ENCODE measurements at regions not wholly inside any gene's neighbourhood (a gene's known extent, or its start where the extent isn't known, plus 50 kb on each side); places are given as distances from the start of the nearest gene placed in this dataset.

DNA sequence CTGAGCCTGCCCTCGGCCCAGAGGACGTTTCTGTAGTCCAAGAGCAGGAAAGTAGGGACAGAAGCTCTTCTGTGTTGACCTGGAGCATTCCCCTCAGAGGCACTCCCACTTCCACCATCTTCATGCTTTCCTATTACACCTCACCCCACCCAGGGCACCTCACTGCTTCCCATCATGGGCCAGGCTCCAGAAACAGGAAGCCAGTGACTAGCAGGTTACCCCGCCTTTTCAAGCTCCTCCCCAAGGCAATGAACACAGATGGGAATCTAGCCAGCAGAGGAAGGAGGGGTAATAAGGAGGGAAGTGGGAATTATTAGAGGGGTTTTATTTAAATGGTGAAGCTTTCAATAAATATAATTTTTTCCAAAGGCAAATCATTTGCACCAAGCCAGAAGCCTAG, 308.8 kb upstream of the MGAT5 start:
- H3K4me3 Mint-ChIP-seq, result no peak overlapping the region
- no peaks in the 10 kb centered on the region for H3K27me3 Mint-ChIP-seq
- peak overlapping the region; percentile 71 for H3K27ac Mint-ChIP-seq
- ATAC-seq, result no peak
- H3K4me1 Mint-ChIP-seq, result peaks cover 14% of the 10 kb centered on the region
- H3K36me3 Mint-ChIP-seq, result no peaks in the 10 kb centered on the region
- H3K9me3 Mint-ChIP-seq, result no peaks in the 10 kb centered on the region

- Mint-ChIP-seq H3K4me1 (peaks cover 34% of the 10 kb centered on the region), H3K36me3 (no peaks in the 10 kb centered on the region), H3K27me3 (no peaks in the 10 kb centered on the region), H3K4me3 (no peak overlapping the region), H3K27ac (no peak overlapping the region), H3K9me3 (no peaks in the 10 kb centered on the region)
- ATAC-seq, result no peak
Measured at GRCh38 chr2:133947057-133947456, 306.8 kb upstream of the MGAT5 start.

DNA sequence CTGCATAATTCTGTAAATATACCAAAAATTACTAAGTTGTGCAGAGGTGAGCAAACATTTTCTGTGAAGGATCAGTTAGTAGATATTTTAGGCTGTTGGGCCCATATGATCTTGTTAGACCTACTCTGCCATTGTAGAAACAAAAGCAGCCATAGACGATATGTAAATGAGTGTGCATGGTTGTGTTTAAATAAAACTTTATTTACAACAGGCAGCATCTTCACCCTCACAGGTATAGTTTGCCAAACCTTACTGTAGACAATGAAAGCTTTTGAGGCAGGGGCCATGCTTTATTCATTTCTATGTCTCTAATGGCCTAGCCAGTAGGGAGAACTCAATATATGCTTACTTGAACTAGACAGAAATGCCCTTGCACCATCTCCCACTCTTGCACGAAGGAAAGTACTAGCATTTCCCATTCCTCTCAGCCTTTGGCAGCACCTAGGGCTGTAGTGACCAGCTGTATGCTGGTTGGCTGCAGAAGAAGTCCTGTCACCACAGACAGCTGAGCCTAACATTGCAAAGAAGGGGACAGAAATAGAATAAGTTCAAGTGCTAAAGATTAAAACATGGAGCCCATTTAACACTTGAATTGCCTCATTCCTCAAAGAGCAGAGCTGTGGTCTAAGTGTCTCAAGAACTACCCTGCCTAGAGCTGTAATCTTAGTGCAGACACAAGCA, 305.1 kb upstream of the MGAT5 start:
- Mint-ChIP-seq H3K9me3 (no peaks in the 10 kb centered on the region), H3K27me3 (no peaks in the 10 kb centered on the region), H3K4me1 (peaks cover 51% of the 10 kb centered on the region), H3K4me3 (no peak overlapping the region), H3K27ac (no peak overlapping the region), H3K36me3 (no peaks in the 10 kb centered on the region)
- no peak for ATAC-seq

- H3K36me3 Mint-ChIP-seq, result no peaks in the 10 kb centered on the region
Measured at GRCh38 chr2:133949595-133949994, 304.3 kb upstream of the MGAT5 start.

DNA sequence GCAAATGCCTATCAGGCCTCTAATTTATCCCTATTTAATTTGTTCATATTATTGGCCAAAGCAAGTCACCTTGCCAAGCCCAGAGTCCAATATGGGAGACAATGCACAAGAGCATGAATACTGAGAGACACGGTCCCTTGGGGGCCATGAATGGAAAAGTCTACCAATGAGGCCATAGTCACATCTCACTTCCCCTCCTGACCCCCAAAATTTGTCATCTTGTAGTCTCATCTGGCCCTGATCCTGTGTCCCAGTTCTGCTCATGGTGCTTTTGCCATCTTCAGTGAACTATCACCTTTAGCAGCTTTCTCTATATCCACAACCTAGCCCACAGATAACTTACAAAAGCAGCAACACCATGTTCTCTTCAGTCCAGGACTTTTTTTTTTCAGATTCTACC, 302.7 kb upstream of the MGAT5 start:
- Mint-ChIP-seq H3K4me3 (no peak overlapping the region), H3K4me1 (peaks cover 66% of the 10 kb centered on the region), H3K27ac (peak overlapping the region; percentile 74), H3K27me3 (no peaks in the 10 kb centered on the region), H3K36me3 (no peaks in the 10 kb centered on the region), H3K9me3 (no peaks in the 10 kb centered on the region)
- ATAC-seq, result peak; percentile 76

More at GRCh38 chr2:133949595-133949994, 304.3 kb upstream of the MGAT5 start:
- H3K27ac Mint-ChIP-seq, result peak overlapping the region; percentile 74
- H3K4me1 Mint-ChIP-seq, result peaks cover 59% of the 10 kb centered on the region
- no peaks in the 10 kb centered on the region for H3K9me3 Mint-ChIP-seq
- H3K4me3 Mint-ChIP-seq, result no peak overlapping the region
- H3K27me3 Mint-ChIP-seq, result no peaks in the 10 kb centered on the region
- ATAC-seq, result no peak

DNA sequence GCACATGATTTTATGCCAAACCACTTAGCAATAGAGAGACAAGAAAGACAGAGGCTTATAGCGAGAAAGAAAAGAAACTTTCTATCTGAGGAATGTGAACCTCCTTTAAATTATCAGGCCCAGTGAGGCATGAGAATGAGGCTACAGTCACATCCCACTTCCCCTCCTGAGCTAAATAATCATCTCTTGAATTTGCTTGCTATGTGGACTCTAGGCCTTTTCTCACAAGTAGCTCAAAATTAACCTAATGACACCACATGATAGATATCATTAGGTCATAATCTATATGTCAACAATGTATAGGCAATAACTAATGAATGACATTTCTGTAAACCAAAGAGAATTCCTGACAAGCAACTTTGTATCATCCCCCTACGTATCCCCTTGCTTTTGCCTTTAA, 301.5 kb upstream of the MGAT5 start:
- peak; percentile 57 for ATAC-seq

DNA sequence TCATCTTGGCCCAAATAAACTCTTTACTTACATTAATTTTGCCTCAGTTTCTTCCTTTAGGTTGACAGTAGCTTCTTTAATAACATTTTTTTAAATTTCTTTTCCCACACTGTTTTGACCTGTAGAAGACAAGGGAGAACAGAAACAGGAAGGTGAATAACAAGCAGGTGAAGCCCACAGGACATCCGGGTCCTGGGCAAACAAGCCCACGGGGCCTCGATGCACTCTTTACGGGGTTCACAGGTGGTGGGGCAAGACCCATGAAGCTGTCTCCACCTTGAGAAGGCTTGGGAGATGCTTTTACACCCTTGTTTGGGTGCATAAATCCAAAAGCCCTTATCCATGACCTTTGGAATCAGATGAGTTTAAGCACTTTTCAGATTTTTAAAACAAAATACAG, 301.0 kb upstream of the MGAT5 start:
- Mint-ChIP-seq H3K4me1 (peaks cover 76% of the 10 kb centered on the region), H3K4me3 (no peak overlapping the region), H3K9me3 (no peaks in the 10 kb centered on the region), H3K27ac (peak overlapping the region; percentile 74), H3K27me3 (no peaks in the 10 kb centered on the region), H3K36me3 (no peaks in the 10 kb centered on the region)
- ATAC-seq, result peak; percentile 49

More for the DNA sequence above, 301.5 kb upstream of the MGAT5 start:
- peak overlapping the region; percentile 74 for H3K27ac Mint-ChIP-seq
- H3K4me1 Mint-ChIP-seq, result peaks cover 76% of the 10 kb centered on the region
- no peaks in the 10 kb centered on the region for H3K9me3 Mint-ChIP-seq
- H3K36me3 Mint-ChIP-seq, result no peaks in the 10 kb centered on the region
- no peak overlapping the region for H3K4me3 Mint-ChIP-seq
- no peaks in the 10 kb centered on the region for H3K27me3 Mint-ChIP-seq

DNA sequence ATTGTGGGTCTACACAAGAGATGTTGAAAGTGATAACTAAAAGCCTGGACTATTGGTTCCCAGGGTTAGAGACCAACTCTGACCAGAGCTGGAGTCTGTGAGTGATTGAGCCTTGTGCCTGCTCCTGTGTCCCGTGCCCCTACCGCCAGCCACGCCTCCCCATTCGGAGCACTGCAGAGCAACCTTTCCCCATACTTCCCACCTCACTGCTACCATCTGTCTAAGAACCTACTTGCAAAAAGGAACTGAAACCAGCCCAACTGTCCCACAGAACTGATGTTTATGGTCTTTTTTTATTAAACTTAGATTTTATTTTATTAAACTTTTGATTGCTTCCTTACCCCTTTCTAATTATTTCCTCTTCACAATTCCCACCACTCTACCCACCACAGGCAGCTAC, 300.3 kb upstream of the MGAT5 start:
- Mint-ChIP-seq H3K27ac (peak overlapping the region; percentile 74), H3K4me3 (no peak overlapping the region), H3K27me3 (no peaks in the 10 kb centered on the region), H3K9me3 (no peaks in the 10 kb centered on the region), H3K36me3 (no peaks in the 10 kb centered on the region), H3K4me1 (peaks cover 76% of the 10 kb centered on the region)
- peak; percentile 85 for ATAC-seq

DNA sequence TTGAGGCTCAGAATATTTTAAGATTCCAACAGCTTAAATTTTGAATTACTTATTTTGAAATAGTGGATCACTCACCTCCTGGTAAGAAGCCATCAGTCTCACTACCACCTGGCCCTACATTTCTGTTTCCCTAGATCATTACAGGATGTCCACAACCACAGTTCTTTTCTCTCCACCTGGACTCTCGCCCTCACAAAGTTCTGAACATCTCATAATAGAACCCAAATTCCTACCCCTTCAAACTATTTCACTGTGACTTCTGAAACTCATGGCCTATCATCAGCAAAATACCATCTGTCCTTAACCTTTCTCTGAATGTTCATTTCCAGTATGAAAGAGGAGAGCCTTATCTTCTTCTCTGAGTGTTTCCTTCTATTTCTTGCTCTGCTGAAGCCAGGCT, 299.2 kb upstream of the MGAT5 start:
- no peaks in the 10 kb centered on the region for H3K36me3 Mint-ChIP-seq
- peaks cover 74% of the 10 kb centered on the region for H3K4me1 Mint-ChIP-seq

GRCh38 chr2:133955169-133955568, 298.7 kb upstream of the MGAT5 start:
- Mint-ChIP-seq H3K27ac (peak overlapping the region; percentile 48), H3K9me3 (no peaks in the 10 kb centered on the region), H3K4me3 (no peak overlapping the region), H3K36me3 (no peaks in the 10 kb centered on the region), H3K27me3 (no peaks in the 10 kb centered on the region), H3K4me1 (peaks cover 69% of the 10 kb centered on the region)
- peak; percentile 27 for ATAC-seq

More for the DNA sequence above, 299.2 kb upstream of the MGAT5 start:
- no peaks in the 10 kb centered on the region for H3K27me3 Mint-ChIP-seq
- H3K27ac Mint-ChIP-seq, result peak overlapping the region; percentile 48
- H3K9me3 Mint-ChIP-seq, result no peaks in the 10 kb centered on the region
- no peak overlapping the region for H3K4me3 Mint-ChIP-seq
- ATAC-seq, result no peak

- H3K9me3 Mint-ChIP-seq, result no peaks in the 10 kb centered on the region
- H3K27ac Mint-ChIP-seq, result peak overlapping the region; percentile 3
- no peak overlapping the region for H3K4me3 Mint-ChIP-seq
- no peaks in the 10 kb centered on the region for H3K27me3 Mint-ChIP-seq
- no peaks in the 10 kb centered on the region for H3K36me3 Mint-ChIP-seq
- ATAC-seq, result no peak
- peaks cover 56% of the 10 kb centered on the region for H3K4me1 Mint-ChIP-seq
Measured at GRCh38 chr2:133956434-133956935, 297.4 kb upstream of the MGAT5 start.

DNA sequence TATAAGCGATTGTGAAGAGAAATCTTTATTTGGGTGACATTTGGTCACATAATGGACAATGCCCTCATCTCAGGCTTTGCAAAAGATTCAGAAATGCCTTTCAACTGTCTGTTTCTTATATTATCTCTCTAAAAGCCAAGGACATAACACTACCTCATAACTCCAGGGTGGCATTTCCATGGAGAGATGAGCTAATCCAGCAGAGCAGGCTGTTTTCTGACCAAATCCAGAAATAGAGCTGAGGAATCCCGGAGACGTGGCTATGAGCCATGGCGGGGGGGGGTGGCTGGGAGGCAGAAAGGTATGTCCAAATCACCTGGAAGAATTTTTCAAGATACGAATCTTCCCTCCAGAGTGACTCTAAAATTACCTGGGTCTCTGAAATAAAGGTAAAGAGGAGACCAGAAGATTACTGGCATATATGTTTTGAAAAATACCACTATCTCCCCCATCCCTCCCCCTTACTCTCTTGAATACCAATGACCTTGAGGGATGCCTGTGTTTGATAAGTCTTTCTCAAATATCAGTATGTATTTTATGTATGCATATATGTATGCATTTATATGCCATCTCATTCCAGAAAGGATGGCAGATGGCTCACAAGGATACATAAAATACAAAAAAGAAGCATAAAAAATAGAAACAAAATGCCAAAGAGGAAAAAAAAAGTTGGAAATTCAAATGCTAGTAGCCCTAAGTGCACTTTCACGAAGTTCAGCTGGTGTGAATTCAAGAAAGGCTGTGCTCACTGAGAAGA, 296.0 kb upstream of the MGAT5 start:
- no peak overlapping the region for H3K27ac Mint-ChIP-seq
- H3K4me3 Mint-ChIP-seq, result no peak overlapping the region
- no peak for ATAC-seq
- H3K27me3 Mint-ChIP-seq, result no peaks in the 10 kb centered on the region
- no peaks in the 10 kb centered on the region for H3K9me3 Mint-ChIP-seq
- no peaks in the 10 kb centered on the region for H3K36me3 Mint-ChIP-seq
- peaks cover 42% of the 10 kb centered on the region for H3K4me1 Mint-ChIP-seq

- Mint-ChIP-seq H3K27me3 (no peaks in the 10 kb centered on the region), H3K9me3 (no peaks in the 10 kb centered on the region), H3K36me3 (no peaks in the 10 kb centered on the region), H3K4me3 (no peak overlapping the region), H3K4me1 (peaks cover 30% of the 10 kb centered on the region), H3K27ac (no peak overlapping the region)
- no peak for ATAC-seq
Measured at GRCh38 chr2:133959066-133959465, 294.8 kb upstream of the MGAT5 start.

DNA sequence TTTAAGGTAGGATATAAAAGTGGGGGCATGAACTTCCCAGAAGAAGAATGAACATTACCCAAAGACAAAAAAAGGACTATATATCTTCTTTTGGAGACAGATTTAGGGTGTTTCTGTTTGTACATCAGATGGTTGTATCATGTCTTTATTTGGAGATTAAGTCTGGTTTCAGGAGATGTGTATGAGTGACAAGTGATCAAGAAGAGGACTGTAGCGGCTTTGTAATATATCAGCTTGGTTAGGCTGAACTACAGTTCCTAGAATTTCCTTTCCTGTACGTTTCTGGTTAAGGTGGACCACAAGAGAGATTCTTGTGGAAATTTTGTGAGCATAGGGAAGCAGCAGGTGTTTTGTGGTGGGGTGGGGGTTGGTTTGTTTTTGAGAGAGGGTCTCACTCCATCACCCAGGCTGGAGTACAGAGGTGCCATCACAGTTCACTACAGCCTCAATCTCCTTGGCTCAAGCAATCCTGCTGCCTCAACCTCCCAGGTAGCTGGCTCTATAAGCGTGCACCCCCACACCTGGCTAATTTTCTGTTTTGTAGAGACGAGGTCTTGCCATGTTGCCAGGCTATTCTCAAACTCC, 287.1 kb upstream of the MGAT5 start:
- no peaks in the 10 kb centered on the region for H3K9me3 Mint-ChIP-seq
- ATAC-seq, result no peak
- H3K4me3 Mint-ChIP-seq, result no peak overlapping the region
- H3K36me3 Mint-ChIP-seq, result no peaks in the 10 kb centered on the region
- no peaks in the 10 kb centered on the region for H3K27me3 Mint-ChIP-seq
- no peak overlapping the region for H3K27ac Mint-ChIP-seq
- H3K4me1 Mint-ChIP-seq, result peaks cover 15% of the 10 kb centered on the region

GRCh38 chr2:133967326-133967725, 286.5 kb upstream of the MGAT5 start:
- ATAC-seq, result no peak
- no peaks in the 10 kb centered on the region for H3K27me3 Mint-ChIP-seq
- peaks cover 15% of the 10 kb centered on the region for H3K4me1 Mint-ChIP-seq
- H3K27ac Mint-ChIP-seq, result no peak overlapping the region
- H3K36me3 Mint-ChIP-seq, result no peaks in the 10 kb centered on the region
- no peak overlapping the region for H3K4me3 Mint-ChIP-seq
- no peaks in the 10 kb centered on the region for H3K9me3 Mint-ChIP-seq

Data from stimulated activated memory B cell treated with anti-CD40 and anti-IgM and Interleukin-4, amounts not matched to agents 10 μg/mL and 1 μg/mL and 100 μg/mL, for 72 hours (primary cell).